Activated T-cell treated with anti-CD3 and anti-CD28 coated beads, Interleukin-2, amount 50 U/mL, for 72 hours (primary cell): ENCODE measurements at regions not wholly inside any gene's neighbourhood (a gene's known extent, or its start where the extent isn't known, plus 50 kb on each side); places are given as distances from the start of the nearest gene placed in this dataset.

ENCODE experiments used
- ATAC-seq, 2 donors: fragments of 150-1000 bp; cut with Tn5 transposase; replicated peaks in 1 of 2; 2 replicates each; pipeline ENCODE4 v1.10.0; 2021; ENCODE audit warnings: moderate library complexity in 2 of 2, mild to moderate bottlenecking in 1 of 2
- DNase-seq, 2 donors: peaks; one replicate each; pipeline ENCODE4 v3.0.0; 2021 to 2022; ENCODE audit warnings: mixed read lengths in 1 of 2
- H3K27ac Mint-ChIP-seq: one replicate; pipeline ENCODE4 v1.8.0; 2022; ENCODE audit warnings: mild to moderate bottlenecking, moderate library complexity, mixed read lengths
- H3K27me3 Mint-ChIP-seq: one replicate; pipeline ENCODE4 v1.8.0; 2022; ENCODE audit warnings: low read depth, mixed read lengths
- H3K36me3 Mint-ChIP-seq, 2 donors: one replicate each; pipeline ENCODE4 v1.8.0; 2022; ENCODE audit warnings: mixed read lengths in 2 of 2, mild to moderate bottlenecking in 1 of 2; ENCODE audit not compliant: insufficient read depth in 2 of 2
- H3K4me1 Mint-ChIP-seq: one replicate; pipeline ENCODE4 v1.8.0; 2022; ENCODE audit warnings: low read depth, mixed read lengths
- H3K4me3 Mint-ChIP-seq, 2 donors: one replicate each; pipeline ENCODE4 v1.8.0; 2022; ENCODE audit warnings: mild to moderate bottlenecking in 2 of 2, mixed read lengths in 2 of 2, moderate library complexity in 2 of 2
- H3K9me3 Mint-ChIP-seq, 2 donors: one replicate each; pipeline ENCODE4 v1.8.0; 2022; ENCODE audit warnings: mixed read lengths in 2 of 2

GRCh38 chr12:30044206-30044605, 260.5 kb upstream of the TMTC1 start:
- ATAC-seq (no peak), DNase-seq (no peak)
- no peaks in the 10 kb centered on the region for H3K36me3 Mint-ChIP-seq
- H3K4me3 Mint-ChIP-seq, result no peak overlapping the region
- no peaks in the 10 kb centered on the region for H3K4me1 Mint-ChIP-seq
- H3K27ac Mint-ChIP-seq, result no peak overlapping the region
- peaks cover 10 to 14% of the 10 kb centered on the region in 2 donors for H3K9me3 Mint-ChIP-seq
- no peaks in the 10 kb centered on the region for H3K27me3 Mint-ChIP-seq

GRCh38 chr12:30043151-30043847, 259.6 kb upstream of the TMTC1 start:
- no peak for ATAC-seq
- peaks cover 10 to 16% of the 10 kb centered on the region in 2 donors for H3K9me3 Mint-ChIP-seq
- H3K27ac Mint-ChIP-seq, result no peak overlapping the region
- H3K4me1 Mint-ChIP-seq, result no peaks in the 10 kb centered on the region
- no peak for DNase-seq
- H3K27me3 Mint-ChIP-seq, result no peaks in the 10 kb centered on the region
- H3K36me3 Mint-ChIP-seq, result no peaks in the 10 kb centered on the region
- H3K4me3 Mint-ChIP-seq, result no peak overlapping the region

DNA sequence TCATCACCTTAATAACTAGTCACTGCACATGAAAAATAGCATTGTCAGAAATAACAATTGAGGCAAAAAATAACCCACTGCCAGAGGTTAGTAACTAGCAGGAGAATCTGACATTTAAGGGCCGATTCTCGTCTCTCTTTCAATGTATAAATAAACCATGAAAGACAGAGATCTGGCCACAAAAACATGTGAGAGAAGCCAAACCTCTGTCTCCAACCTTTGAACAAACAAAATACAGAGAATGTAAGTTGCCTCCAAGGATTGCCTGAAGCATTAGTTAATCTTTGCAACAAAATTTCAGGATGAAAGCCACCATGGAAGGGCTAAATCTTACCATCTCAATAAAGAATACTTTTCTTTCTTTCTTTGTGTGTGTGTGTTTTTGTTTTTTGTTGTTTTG, 257.4 kb upstream of the TMTC1 start:
- DNase-seq (no peak), ATAC-seq (no peak)
- Mint-ChIP-seq H3K36me3 (peaks cover 0 to 2% of the 10 kb centered on the region in 2 donors), H3K4me1 (no peaks in the 10 kb centered on the region), H3K27me3 (no peaks in the 10 kb centered on the region), H3K4me3 (no peak overlapping the region), H3K9me3 (peaks cover 12 to 18% of the 10 kb centered on the region in 2 donors), H3K27ac (no peak overlapping the region)

- no peak for ATAC-seq
- no peak overlapping the region for H3K27ac Mint-ChIP-seq
- no peak overlapping the region for H3K4me3 Mint-ChIP-seq
- no peak for DNase-seq
- peaks cover 1 to 5% of the 10 kb centered on the region in 2 donors for H3K9me3 Mint-ChIP-seq
- no peaks in the 10 kb centered on the region for H3K4me1 Mint-ChIP-seq
- no peaks in the 10 kb centered on the region for H3K27me3 Mint-ChIP-seq
- H3K36me3 Mint-ChIP-seq, result no peaks in the 10 kb centered on the region
Observed at GRCh38 chr12:30030693-30031374, 247.1 kb upstream of the TMTC1 start.

GRCh38 chr12:30026621-30027234, 243.0 kb upstream of the TMTC1 start:
- no peak for DNase-seq
- Mint-ChIP-seq H3K4me1 (no peaks in the 10 kb centered on the region), H3K4me3 (no peak overlapping the region), H3K36me3 (no peaks in the 10 kb centered on the region), H3K27me3 (no peaks in the 10 kb centered on the region), H3K9me3 (peaks cover 7 to 10% of the 10 kb centered on the region in 2 donors), H3K27ac (no peak overlapping the region)
- no peak for ATAC-seq

DNA sequence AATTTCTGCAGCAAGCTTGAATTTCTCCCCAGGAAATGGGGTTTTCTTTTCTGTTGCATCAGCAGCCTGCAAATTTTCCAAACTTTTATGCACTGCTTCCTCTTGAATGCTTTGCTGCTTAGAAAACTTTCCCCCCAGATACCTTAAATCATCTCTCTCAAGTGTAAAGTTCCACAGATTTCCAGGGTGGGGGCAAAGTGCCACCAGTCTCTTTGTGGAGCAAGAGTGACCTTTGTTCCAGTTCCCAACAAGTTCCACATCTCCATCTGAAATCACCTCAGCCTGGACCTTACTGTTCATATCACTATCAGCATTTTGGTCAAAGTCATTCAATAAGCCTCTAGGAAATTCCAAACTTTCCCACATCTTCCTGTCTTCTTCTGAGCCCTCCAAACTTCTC, 241.6 kb upstream of the TMTC1 start:
- Mint-ChIP-seq H3K27ac (no peak overlapping the region), H3K27me3 (no peaks in the 10 kb centered on the region), H3K9me3 (peaks cover 7 to 10% of the 10 kb centered on the region in 2 donors), H3K36me3 (no peaks in the 10 kb centered on the region), H3K4me1 (no peaks in the 10 kb centered on the region), H3K4me3 (no peak overlapping the region)
- DNase-seq, result no peak
- no peak for ATAC-seq

DNA sequence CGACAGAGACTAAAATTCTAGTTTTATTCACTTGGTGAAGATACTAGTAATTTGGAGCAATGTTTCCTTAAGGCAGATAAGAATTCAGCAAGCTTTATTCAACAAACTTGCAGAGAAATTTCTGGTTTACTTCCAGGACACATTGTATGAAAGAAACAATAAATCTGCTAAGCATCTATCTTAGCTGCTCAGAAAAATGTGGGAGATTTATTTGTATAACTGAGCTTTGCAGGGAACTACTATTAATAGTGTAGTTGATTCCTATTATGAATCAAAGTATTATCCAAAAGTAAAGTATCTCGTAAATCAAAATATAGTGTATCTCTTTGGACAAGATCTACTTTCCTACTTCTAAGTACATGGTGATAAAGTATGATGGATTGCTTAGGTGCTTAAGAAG, 239.4 kb upstream of the TMTC1 start:
- H3K36me3 Mint-ChIP-seq, result no peaks in the 10 kb centered on the region
- H3K27ac Mint-ChIP-seq, result no peak overlapping the region
- H3K4me1 Mint-ChIP-seq, result no peaks in the 10 kb centered on the region
- H3K9me3 Mint-ChIP-seq, result peaks cover 7 to 10% of the 10 kb centered on the region in 2 donors
- no peak for ATAC-seq
- H3K4me3 Mint-ChIP-seq, result no peak overlapping the region
- no peak for DNase-seq
- no peaks in the 10 kb centered on the region for H3K27me3 Mint-ChIP-seq

- no peaks in the 10 kb centered on the region for H3K4me1 Mint-ChIP-seq
- DNase-seq (no peak), ATAC-seq (no peak)
- H3K4me3 Mint-ChIP-seq, result no peak overlapping the region
- H3K27me3 Mint-ChIP-seq, result no peaks in the 10 kb centered on the region
- H3K9me3 Mint-ChIP-seq, result peaks cover 10% of the 10 kb centered on the region in 2 donors
- no peaks in the 10 kb centered on the region for H3K36me3 Mint-ChIP-seq
- H3K27ac Mint-ChIP-seq, result no peak overlapping the region
Observed at GRCh38 chr12:30021051-30021833, 237.5 kb upstream of the TMTC1 start.

DNA sequence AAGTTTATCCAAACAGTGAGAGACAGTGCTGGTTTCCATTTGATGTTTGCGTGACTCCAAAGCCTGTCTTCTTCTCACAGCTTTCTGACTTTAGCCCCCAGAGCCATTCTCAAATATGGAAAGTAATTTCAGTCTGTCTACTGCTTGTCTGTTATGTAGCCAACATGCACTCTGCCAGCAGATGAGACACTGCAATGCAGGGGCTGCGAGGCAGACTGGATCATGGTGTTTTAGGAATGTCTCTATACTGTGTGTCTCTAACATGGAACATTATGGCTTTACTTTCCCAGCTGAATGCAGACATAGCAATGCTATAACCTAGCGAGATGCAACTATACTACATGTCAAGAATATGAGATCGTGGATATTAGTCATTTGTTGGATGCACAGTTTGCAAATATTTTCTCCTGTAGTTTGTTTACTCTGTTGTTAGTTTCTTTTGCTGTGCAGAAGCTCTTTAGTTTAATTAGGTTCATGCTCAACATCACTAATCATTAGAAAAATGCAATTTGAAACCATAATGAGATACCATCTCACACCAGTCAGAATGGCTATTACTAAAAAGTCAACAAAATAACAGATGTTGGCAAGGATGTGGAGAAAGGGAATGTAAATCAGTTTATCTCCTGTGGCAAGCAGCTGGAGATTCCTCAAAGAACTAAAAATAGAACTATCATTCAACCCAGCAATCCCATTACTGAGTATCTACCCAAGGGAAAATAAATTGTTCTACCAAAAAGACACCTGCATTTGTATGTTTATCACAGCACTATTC, 235.8 kb upstream of the TMTC1 start:
- Mint-ChIP-seq H3K9me3 (peaks cover 10 to 11% of the 10 kb centered on the region in 2 donors), H3K27me3 (no peaks in the 10 kb centered on the region), H3K36me3 (no peaks in the 10 kb centered on the region), H3K4me1 (no peaks in the 10 kb centered on the region), H3K4me3 (no peak overlapping the region), H3K27ac (no peak overlapping the region)
- ATAC-seq, result no peak
- DNase-seq, result no peak

- Mint-ChIP-seq H3K27ac (no peak overlapping the region), H3K4me3 (no peak overlapping the region), H3K36me3 (no peaks in the 10 kb centered on the region), H3K4me1 (no peaks in the 10 kb centered on the region), H3K27me3 (no peaks in the 10 kb centered on the region), H3K9me3 (peaks cover 3 to 7% of the 10 kb centered on the region in 2 donors)
- ATAC-seq, result no peak
- DNase-seq, result no peak
Observed at GRCh38 chr12:30016540-30017055, 232.9 kb upstream of the TMTC1 start.

DNA sequence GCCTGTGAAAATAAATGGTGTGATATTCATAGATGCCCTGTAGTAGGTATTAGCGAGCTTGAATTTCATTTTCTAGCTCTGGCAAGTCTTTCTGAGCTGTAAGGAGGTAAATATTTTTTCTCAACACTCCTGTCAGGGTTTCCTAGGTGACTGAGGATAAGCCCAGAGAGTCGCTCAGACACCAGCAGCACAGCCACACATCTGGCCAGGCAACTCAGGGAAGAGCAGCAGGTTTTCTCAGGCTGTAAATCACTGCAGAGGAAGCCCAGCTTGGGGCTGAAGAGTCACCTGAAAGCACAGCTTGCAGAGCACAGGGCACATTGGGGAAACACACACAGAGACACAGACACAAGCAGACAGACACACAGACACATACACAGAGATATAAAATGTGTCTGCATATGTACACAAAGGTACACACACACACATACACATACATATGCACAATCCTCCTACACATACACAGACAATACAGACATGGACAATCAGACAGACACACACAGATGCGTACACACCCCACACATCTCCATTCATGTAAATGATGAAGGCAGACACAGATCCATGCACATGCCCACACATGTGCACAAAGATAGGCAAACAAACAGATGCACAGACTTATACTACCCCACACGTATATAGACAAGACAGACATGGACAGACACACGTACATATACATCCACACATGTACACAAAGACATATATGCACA, 232.0 kb upstream of the TMTC1 start:
- no peak for ATAC-seq
- no peak overlapping the region for H3K27ac Mint-ChIP-seq
- H3K36me3 Mint-ChIP-seq, result no peaks in the 10 kb centered on the region
- no peaks in the 10 kb centered on the region for H3K4me1 Mint-ChIP-seq
- no peaks in the 10 kb centered on the region for H3K27me3 Mint-ChIP-seq
- H3K9me3 Mint-ChIP-seq, result peaks cover 3 to 7% of the 10 kb centered on the region in 2 donors
- H3K4me3 Mint-ChIP-seq, result no peak overlapping the region
- DNase-seq, result no peak

GRCh38 chr12:30014991-30015390, 231.2 kb upstream of the TMTC1 start:
- Mint-ChIP-seq H3K9me3 (peaks cover 3 to 7% of the 10 kb centered on the region in 2 donors), H3K4me1 (no peaks in the 10 kb centered on the region), H3K27me3 (no peaks in the 10 kb centered on the region), H3K27ac (no peak overlapping the region), H3K36me3 (no peaks in the 10 kb centered on the region), H3K4me3 (no peak overlapping the region)
- ATAC-seq (no peak), DNase-seq (no peak)
